ENCODE measurements at regions not wholly inside any gene's neighbourhood (a gene's known extent, or its start where the extent isn't known, plus 50 kb on each side); places are given as distances from the start of the nearest gene placed in this dataset.

GRCh38 chr7:119415682-119416081 lies 857.3 kb upstream of the KCND2 start:
- TF ChIP-seq CTCF (IDR thresholded peaks at IDR 0.05; ENCODE audit: insufficient read depth, low read length, poor library complexity, severe bottlenecking) (no peak), EZH2phosphoT487 (conservative IDR thresholded peaks at IDR 0.05; ENCODE audit: low read length) (no peak)
